GM21576 (cell line): ENCODE measurements at regions not wholly inside any gene's neighbourhood (a gene's known extent, or its start where the extent isn't known, plus 50 kb on each side); places are given as distances from the start of the nearest gene placed in this dataset.

ENCODE experiments used
- ATAC-seq: cut with Tn5 transposase; IDR thresholded peaks from one replicate; pipeline ENCODE4 v1.9.1; 2021; ENCODE audit warnings: mild to moderate bottlenecking, moderate library complexity; ENCODE audit not compliant: unreplicated experiment

GRCh38 chr15:58235961-58236360 is 97.8 kb downstream of the AQP9 start:
- no peak for ATAC-seq

GRCh38 chr15:58240191-58240932 is 102.2 kb downstream of the AQP9 start:
- ATAC-seq, result no peak

GRCh38 chr15:58241872-58242271 is 103.7 kb downstream of the AQP9 start:
- no peak for ATAC-seq

- no peak for ATAC-seq
Measured at GRCh38 chr15:58243070-58243469, 104.9 kb downstream of the AQP9 start.

- no peak for ATAC-seq
Measured at GRCh38 chr15:58244536-58244935, 106.4 kb downstream of the AQP9 start.

- no peak for ATAC-seq
Measured at GRCh38 chr15:58246041-58246440, 107.9 kb downstream of the AQP9 start.

GRCh38 chr15:58247855-58248842 is 110.0 kb downstream of the AQP9 start:
- ATAC-seq, result no peak

GRCh38 chr15:58249646-58250312 is 111.6 kb downstream of the AQP9 start:
- no peak for ATAC-seq

- ATAC-seq, result no peak
Measured at GRCh38 chr15:58252586-58253323, 114.6 kb downstream of the AQP9 start.

- ATAC-seq, result no peak
Measured at GRCh38 chr15:58257776-58258325, 119.7 kb downstream of the AQP9 start.

- ATAC-seq, result no peak
Measured at GRCh38 chr15:58258501-58259292, 120.5 kb downstream of the AQP9 start.

- ATAC-seq, result no peak
Measured at GRCh38 chr15:58260205-58260724, 122.1 kb downstream of the AQP9 start.

- no peak for ATAC-seq
Measured at GRCh38 chr15:58260725-58261267, 122.6 kb downstream of the AQP9 start.

- ATAC-seq, result no peak
Measured at GRCh38 chr15:58261368-58261767, 123.2 kb downstream of the AQP9 start.

- ATAC-seq, result no peak
Measured at GRCh38 chr15:58264053-58264971, 126.1 kb downstream of the AQP9 start.

- ATAC-seq, result no peak
Measured at GRCh38 chr15:58267051-58267450, 128.9 kb downstream of the AQP9 start.

GRCh38 chr15:58268746-58269267 is 130.6 kb downstream of the AQP9 start:
- no peak for ATAC-seq
